Activated CD8-positive, alpha-beta memory T cell treated with anti-CD3 and anti-CD28 coated beads for 24 hours (primary cell): ENCODE measurements at regions not wholly inside any gene's neighbourhood (a gene's known extent, or its start where the extent isn't known, plus 50 kb on each side); places are given as distances from the start of the nearest gene placed in this dataset.

Source experiments
- DNase-seq: peaks from one replicate; pipeline ENCODE4 v3.0.0-alpha.2; 2020

GRCh38 chr5:87069311-87069710 is 198.4 kb upstream of the RASA1 start:
- no peak for DNase-seq

DNA sequence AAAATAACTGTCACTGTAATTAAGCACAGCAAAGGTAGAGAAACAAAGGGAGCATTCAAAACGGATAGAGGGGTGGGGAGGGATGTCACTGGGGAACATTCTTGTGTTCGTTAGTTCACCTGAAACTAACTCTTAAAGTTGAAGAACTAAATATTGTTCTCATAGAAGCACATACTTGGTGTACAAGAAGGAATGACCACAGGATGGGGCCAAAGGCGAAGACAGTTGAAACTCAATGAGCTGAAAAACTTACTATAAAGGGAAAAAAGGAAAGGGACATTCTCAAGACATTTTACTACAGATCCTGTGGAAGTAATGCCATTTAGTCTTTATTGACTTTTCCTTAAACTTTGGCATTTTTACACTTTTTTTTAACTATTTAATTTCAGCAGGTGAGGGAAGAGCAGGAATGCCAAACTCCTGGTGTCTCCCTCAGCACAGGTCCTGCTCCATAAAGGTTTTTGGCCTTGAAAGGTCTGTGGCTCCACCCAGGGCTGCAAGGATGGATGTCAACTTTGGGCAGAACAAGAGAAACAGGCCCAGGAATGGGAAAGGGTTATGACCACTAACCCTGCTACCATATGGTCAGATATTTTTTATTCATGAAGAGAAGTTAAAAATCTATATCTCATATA is 197.6 kb upstream of the RASA1 start:
- DNase-seq, result no peak

- DNase-seq, result no peak
These were observed 193.6 kb upstream of the RASA1 start for GRCh38 chr5:87074072-87074471.

DNA sequence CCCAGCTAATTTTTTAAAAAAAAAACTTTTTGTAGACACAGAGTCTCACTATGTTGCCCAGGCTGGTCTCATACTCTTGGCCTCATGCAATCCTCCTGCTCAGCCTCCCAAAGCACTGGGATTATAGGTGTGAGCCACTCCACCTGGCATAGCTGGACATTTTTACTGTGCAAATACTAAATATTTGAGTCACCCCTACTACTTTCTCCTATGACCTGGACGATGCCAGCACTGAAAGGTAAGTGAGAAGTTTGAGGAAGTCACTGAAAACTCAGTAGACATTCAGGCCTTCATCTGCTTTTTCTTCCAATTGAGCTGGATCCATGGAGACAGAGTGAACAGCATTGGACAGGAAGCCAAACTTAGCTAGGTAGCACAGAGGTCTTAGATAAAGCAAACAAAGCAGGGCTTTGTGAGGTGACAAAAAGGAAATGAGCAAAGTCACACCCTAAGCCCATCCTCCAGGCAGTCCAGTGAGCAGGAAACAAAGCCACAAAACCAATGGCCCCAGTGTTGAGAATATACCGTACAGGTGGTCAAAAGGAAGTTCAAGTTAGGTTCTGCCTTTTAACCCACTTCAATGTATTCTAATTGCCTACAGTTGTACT is 192.6 kb upstream of the RASA1 start:
- no peak for DNase-seq

DNA sequence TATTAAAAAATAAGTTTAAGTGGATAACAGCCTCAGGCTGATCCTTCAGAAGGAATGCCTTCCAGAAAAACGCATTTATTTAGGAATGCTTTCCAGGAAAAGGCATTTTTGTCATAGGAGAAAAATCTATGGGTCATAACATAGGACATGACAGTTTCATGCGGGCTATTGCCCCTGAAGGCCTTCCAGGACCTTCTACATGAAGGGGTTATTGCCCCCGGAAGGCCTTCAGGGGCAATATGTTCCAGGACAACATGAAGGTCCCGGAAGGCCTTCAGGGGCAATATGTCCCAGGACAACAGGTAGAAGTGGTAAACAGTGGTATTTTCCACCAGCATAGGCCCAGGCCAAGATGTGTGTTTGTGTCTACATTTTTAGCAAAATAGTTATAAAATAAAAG is 191.3 kb upstream of the RASA1 start:
- no peak for DNase-seq

- DNase-seq, result no peak
These were observed 190.8 kb upstream of the RASA1 start for GRCh38 chr5:87076931-87077330.

GRCh38 chr5:87079219-87079618 is 188.5 kb upstream of the RASA1 start:
- DNase-seq, result no peak

- DNase-seq, result no peak
These were observed 186.7 kb upstream of the RASA1 start for GRCh38 chr5:87081016-87081415.

DNA sequence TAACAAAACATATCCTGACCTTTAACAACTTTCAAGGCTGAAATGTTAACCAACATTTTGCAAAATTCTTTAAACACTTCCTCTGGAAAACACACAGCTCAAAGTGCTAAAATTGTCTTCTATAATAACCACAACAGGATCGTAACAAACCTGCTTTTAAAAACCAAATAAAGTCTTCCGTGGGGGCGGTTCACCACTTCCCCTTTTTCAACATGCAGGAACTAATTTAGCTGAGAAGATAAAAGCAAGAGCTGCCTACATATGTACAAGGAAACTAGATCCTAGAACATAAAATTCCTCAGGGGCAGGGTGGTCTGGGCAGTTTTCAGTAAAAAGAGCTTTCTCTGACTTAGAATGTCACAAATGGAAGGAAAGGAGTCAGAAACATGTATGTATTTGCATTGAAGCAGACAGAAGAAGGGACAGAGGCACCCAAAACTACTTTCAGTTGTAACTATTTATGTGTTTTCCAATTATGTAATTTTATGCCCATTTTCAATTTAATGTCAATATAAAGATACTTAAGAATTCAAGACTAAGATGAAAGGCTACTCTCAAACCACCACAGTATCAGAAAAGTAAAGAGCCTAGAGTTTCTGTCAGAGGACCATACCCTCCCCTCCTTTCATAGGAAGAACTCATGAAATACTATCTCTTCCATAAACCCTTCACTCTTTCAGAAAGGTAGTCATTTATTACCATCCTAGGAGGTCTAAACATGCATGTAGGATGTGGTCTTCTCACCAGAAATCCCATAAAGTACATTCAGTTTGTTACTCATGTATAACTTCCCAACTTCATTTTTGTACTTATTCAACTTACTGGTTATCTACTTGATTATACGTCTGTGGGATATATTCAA is 185.9 kb upstream of the RASA1 start:
- DNase-seq, result no peak

DNA sequence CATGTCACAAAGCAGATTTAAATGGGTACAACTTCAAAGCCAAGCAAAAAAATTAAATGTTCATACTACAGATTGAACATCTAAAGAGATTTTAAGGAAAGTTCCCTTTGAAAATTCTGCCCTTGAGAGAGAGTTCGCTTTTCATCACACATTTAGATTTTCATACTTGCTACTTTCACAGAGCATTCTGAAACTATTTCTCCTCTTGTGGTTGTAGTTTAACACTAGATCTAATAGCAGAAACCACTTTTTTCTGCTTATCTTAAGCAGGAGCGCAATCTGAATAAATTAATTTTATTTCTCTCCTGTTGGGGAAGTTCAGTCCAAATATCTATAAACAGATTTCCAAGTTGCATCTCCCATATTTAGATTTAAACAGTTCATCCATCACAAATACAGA is 173.3 kb upstream of the RASA1 start:
- no peak for DNase-seq

- no peak for DNase-seq
These were observed 172.8 kb upstream of the RASA1 start for GRCh38 chr5:87094833-87095232.

GRCh38 chr5:87095787-87096186 is 171.9 kb upstream of the RASA1 start:
- DNase-seq, result no peak

GRCh38 chr5:87097664-87098063 is 170.0 kb upstream of the RASA1 start:
- DNase-seq, result no peak

- no peak for DNase-seq
These were observed 168.3 kb upstream of the RASA1 start for GRCh38 chr5:87099291-87099839.

- no peak for DNase-seq
These were observed 167.7 kb upstream of the RASA1 start for GRCh38 chr5:87099968-87100367.

DNA sequence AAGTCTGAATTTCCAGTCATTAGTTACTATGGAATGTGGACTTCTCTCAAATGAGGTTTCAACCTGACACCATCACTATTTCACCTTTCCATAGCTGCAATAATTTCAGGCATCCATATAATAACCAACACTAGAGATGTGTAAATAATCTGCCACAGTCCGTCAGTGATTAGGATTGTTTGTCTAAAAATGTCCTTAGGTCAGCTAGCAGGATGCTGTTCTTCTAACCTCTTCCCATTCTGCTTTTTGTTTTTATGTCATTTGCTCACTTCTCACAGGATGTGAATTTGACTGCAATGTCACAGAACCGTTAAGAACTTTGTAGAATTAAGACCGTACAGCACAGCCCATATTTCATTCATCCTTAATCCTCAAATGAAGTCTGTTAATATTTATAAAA is 166.4 kb upstream of the RASA1 start:
- no peak for DNase-seq

GRCh38 chr5:87102841-87103240 is 164.8 kb upstream of the RASA1 start:
- DNase-seq, result no peak

DNA sequence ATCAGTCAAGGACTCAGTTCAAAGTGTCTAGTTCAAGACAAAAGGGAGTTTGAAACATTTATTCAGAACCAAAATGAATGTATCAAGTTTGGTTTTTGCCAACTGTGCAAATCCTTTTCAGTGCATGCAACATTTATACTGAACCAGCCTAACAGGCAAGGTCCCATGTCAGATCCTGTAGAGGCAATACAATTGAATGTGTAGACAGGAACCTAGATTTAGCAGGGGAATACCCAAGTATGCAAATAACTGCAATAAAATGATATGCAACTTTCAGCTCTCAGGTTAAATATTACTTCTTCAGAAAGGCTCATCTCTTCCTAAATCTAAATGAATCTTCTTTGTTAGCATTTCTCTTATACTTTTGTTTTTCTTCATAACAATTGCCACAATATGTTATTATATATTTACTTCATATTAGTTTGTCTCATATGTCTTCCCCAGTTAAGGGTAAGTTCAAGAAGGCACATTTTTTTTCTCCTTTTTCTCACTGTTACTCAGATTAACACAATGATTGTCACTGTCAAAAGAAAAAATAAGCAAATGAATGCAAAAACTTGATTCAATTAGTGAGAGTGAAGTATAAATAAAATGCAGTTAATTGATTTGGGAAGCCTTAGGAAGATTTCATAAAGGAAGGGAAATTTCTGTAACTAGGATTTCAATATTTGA is 163.9 kb upstream of the RASA1 start:
- DNase-seq, result no peak

DNA sequence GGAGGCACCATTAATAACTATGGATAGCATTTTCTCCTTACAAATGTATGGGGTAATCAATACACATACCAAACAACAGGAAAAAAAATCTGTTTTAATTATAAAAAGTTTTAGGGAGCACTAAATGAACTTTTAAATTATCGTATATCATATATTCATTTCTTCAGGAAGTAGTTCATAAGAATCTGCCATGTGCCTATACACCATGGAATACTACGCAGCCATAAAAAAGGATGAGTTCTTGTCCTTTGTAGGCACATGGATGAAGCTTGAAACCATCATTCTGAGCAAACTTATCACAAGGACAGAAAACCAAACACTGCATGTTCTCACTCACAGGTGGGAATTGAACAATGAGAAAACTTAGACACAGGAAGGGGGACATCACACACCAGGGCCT is 162.1 kb upstream of the RASA1 start:
- DNase-seq, result no peak

DNA sequence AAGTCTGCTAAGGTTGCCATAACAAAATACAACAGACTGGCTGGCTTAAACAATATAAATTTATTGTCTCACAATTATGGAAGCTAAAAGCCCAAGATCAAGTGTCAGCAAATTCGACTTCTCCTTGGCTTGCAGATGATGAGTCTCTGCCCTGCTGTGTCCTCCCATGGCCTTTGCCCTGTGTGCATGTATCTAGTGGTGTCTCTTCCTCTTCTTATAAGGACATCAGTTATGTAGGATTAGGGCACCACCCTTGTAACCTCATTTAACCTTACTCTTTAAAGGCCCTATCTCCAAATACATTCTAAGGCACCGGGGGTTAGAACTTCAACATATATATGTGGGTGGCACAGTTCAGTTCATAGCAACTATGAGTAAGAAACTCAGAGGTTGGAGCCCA is 157.9 kb upstream of the RASA1 start:
- no peak for DNase-seq

DNA sequence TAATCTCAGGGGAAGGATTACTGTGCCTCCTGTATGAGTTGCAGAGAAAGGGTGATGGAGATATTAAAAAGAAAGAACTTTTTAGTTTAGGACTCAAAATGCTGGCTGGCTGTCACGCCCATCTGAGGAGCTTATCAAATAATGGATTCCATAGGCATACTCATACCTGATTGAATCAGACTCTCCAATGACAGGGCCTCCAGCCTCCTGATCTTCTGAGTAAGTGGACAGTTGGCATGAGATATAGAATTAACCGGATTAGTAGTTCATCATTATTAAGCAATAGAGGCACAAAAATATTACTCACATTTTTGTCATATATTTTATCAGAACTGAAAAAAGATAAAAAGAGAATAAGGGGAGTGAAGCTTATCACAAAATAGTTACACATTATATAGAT is 157.0 kb upstream of the RASA1 start:
- DNase-seq, result no peak

DNA sequence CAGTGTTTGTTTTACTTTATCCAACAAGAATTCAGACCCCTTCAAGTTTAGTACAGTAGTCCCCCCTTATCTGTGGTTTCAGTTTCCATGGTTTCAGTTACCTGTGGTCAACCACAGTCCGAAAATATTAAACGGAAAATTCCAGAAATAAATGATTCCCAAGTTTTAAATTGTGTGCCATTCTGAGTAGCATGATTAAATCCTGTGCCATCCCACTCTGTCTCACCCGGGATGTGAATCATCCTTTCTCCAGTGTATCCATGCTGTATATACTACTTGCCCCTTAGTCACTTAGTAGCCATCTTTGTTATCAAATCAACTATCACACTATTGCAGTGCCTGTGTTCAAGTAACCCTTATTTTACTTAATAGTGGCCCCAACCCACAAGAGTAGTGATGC is 153.8 kb upstream of the RASA1 start:
- no peak for DNase-seq

- DNase-seq, result no peak
These were observed 153.1 kb upstream of the RASA1 start for GRCh38 chr5:87114631-87115030.
